NCI-H2029 (cell line): ENCODE measurements at regions not wholly inside any gene's neighbourhood (a gene's known extent, or its start where the extent isn't known, plus 50 kb on each side); places are given as distances from the start of the nearest gene placed in this dataset.

Experiments used
- DNase-seq: peaks from one replicate; lab custom pipeline; 2025; lab: John Stamatoyannopoulos, UW

GRCh38 chrX:42096265-42096920, 173.0 kb upstream of the CASK start:
- DNase-seq = no peak

DNA sequence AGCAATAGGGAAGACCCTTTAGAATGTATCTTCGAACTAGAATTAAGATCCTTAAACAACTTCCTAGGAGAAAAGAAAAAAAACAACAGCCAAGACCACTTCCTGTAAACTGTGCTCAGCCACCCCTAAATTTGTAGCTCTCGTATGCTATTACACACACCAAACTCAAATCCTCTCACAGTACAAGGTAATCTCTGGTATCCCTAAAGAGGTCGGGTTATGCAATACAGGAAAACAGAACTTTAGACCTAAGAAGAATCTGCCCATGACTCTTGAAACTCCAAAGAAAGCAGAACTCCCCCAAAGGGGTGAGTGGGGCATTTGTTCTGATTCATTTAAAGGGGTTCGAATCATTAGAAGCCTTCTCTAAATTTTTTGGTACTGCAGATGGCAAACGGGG, 170.9 kb upstream of the CASK start:
- DNase-seq = no peak

GRCh38 chrX:42093756-42094155, 170.4 kb upstream of the CASK start:
- DNase-seq = no peak

DNA sequence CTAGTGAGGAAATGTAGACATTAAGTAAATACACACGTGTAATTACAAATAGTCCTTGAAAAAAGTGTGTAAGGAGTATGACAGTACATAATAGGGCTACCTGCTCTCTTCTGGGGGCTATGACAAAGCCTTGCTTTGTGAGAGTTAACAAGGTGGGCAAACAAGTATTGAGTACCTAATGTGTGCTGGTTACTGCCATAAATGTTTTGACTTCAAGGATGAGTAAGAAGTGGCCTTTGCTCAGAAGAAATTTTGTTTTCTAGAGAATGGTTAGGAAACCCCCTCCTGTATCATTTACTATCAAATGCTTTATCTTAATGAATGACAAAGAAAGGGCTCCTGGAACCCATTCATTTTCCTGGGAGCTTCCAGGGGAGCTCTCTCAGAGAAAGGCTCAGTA, 167.0 kb upstream of the CASK start:
- DNase-seq = no peak

- no peak for DNase-seq
These were observed 165.7 kb upstream of the CASK start for GRCh38 chrX:42089031-42089430.

GRCh38 chrX:42087960-42088359, 164.6 kb upstream of the CASK start:
- no peak for DNase-seq

- no peak for DNase-seq
These were observed 162.5 kb upstream of the CASK start for GRCh38 chrX:42085836-42086235.

DNA sequence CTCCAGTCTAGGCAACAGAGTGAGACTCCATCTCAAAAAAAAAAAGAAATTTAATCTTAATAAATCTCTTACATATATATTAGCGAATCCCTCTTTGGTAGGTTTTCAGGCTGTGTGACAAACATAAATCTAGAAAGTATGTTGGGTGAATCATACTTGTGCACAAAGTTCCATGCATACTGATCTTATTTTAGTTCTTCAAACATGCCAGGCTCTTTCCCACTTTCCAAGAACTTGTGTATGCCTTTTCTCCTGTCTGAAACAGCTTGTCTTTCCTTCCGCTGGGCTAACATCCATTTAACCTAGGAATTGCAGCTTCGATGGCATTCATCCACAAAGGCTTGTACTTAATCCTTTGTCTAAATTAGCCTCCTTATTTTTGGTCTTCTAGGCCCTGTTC, 156.6 kb upstream of the CASK start:
- no peak for DNase-seq

DNA sequence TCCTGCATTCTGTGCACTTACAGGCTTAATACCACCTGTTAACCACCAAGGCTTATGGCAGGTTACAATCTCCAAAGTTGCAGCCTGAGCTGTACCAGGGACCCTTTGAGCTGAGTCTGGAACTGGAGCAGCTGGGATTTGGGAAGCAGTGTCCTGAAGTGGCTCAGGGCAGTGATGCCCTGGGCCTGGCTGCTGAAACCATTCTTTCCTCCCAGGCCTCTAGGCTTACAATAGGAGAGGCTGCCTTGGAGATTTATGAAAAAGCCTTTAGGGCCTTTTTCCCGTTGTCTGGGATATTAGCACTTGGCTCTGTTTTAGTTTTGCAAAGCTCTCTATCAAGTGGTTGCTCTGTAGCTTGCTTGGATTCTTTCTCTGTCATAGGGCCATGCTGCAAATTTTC, 154.3 kb upstream of the CASK start:
- DNase-seq = no peak

DNA sequence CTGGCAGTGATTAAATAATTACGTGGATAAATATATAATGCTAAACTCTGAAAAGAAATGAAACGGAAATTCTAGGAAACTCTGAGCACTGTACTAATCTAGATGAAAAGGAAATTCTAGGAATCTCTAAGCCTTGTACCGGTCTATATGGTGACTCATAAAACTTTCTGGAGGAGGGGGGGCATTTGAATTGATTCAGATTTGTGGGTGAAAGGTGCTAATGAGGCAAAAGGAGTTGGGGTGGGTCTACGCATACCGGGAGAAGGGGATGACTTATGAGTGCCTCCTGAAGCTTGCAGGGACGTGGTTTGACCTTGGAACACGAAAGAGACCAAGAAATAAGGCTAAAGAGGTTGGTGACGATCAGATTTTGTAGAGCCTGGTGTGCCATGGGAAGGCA, 151.7 kb upstream of the CASK start:
- no peak for DNase-seq

- DNase-seq = no peak
These were observed 150.1 kb upstream of the CASK start for GRCh38 chrX:42073448-42073847.

- no peak for DNase-seq
These were observed 147.5 kb upstream of the CASK start for GRCh38 chrX:42070866-42071265.

DNA sequence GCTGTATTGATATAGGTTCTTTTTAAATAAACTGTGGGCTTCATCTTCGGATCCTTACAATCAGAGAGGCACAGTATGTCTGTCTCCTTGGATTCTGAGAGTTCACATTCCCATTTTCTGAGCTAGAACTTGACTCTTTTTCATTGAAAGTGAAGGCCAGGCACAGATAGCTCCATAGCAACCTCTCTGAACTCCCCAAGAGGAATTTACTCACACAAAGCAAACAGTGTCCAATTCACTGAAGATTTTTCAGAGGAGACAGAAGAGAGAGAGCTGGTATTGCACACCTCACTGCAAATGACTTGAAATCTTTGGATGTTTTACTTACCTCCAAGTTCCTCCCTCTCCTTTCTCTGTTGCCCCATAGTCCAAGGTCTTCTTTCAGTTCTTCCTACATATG, 130.9 kb upstream of the CASK start:
- no peak for DNase-seq

- DNase-seq = no peak
These were observed 127.0 kb upstream of the CASK start for GRCh38 chrX:42050345-42050744.

DNA sequence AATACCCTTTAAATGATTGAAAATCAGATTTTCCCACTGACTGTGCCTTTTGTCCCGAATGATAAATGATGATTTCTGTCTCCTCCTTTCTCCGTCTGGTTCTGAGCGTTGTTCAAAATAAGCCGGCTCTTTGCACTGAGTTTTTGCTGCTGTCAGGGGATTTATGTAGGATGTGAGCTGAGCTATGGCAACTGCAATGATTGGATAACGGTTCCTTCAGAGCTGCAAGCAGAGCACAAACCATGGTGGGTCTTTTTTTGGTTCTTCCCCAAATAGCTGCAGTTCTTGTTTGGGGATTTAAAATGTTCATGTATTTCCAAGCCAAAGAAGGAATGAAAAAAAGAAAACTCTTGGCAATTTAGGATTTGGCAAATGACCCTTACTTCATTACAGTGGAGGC, 124.5 kb upstream of the CASK start:
- no peak for DNase-seq

DNA sequence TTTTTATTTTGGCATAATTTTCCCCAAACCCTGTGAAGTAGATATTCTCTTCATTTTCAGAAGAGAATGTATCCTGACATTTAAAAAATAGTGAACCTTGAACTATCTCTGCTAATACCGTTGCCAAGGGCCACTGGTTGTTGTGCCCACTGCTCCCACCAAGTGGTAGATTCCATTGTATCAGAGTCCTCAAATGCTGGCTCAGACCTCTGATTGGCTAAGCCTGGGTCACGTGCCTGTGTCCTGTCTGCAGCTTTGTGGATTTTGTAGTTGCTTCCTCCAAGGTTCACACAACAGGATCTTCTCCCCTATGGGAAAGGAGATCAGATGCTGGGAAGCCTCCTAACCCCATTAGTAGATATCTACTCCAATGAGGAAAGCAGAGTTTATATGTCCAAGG, 104.8 kb upstream of the CASK start:
- DNase-seq = no peak

GRCh38 chrX:42027367-42028000, 104.1 kb upstream of the CASK start:
- no peak for DNase-seq

GRCh38 chrX:42025861-42026260, 102.5 kb upstream of the CASK start:
- no peak for DNase-seq

DNA sequence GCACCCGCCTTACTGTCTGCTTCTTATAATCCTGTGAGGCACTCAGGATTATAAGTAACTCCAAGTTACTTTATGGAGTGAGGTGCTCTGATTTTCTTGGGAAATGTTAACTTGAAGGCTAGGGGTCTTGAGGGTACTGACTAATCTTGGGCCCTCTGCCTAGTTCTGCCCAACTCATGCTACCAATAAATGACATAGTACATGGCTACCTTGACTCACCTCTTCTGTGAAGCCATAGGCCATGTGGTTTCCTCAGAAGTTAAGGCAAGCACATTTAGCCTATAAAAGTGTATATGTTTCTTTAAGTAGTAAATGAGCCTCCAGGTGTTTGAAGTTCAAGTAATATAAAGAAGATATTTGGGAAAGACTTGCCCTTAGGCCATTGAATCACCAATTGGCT, 99.8 kb upstream of the CASK start:
- no peak for DNase-seq

GRCh38 chrX:42022158-42022557, 98.8 kb upstream of the CASK start:
- DNase-seq = no peak

DNA sequence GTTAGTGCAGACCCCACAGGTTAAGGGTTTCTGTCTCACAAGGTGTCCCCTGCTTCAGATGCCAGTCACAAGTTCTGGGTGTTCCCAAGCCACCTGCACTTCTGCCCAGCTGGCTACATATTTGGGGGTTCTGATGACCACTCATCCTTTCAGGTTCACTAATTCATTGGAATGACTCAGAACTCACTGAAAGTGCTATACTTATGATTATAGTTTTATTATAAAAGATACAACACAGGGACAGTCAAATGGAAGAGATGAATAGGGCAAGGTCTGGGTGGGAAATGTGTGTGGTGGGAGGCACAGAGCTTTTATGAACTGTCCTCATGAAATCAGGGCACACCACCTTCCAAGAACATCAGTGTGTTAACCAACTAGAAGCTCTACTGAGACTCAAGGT, 97.7 kb upstream of the CASK start:
- no peak for DNase-seq

- no peak for DNase-seq
These were observed 96.9 kb upstream of the CASK start for GRCh38 chrX:42020225-42020624.

- DNase-seq = no peak
These were observed 94.6 kb upstream of the CASK start for GRCh38 chrX:42017971-42018370.

GRCh38 chrX:42000836-42001235, 77.5 kb upstream of the CASK start:
- DNase-seq = no peak
